KBM-7 (cell line): ENCODE measurements at regions not wholly inside any gene's neighbourhood (a gene's known extent, or its start where the extent isn't known, plus 50 kb on each side); places are given as distances from the start of the nearest gene placed in this dataset.
"Not testable (repeated sequence)": the region's sequence is repeated elsewhere in the genome, so short reads cannot be mapped to it uniquely, and the experiment has no call there.

Experiments
- DNase-seq: peaks from one replicate; pipeline ENCODE4 v3.0.0-alpha.2; 2015
- in situ Hi-C: fragments of 300-500 bp; cut with MboI; formaldehyde crosslinking; loops from 2 replicates; pipeline ENCODE4 v1.14.3; 2020; ENCODE audit warnings: low sequenced_read_pairs, low pct_unique_long_range_greater_than_20kb, mixed read lengths

DNA sequence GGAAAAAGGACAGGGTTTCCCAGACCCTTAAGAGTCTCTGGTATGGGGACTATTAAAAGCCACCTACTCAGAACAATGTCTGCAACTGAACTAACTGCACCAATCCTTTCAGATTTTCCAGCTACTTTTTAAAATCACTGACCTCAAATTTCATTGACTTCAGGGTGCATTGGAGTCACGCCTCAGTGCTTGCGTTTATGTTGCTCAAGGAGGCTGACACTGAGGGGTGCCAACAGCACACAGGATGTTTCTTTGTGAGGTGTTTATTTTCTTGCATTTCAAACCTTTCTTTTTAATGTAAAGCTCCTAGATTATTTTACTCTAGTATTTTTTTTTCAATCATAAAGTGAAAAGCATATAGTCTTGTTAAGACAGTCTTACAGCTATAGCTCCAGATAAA is 402.0 kb upstream of the SLC35B3 start:
- in situ Hi-C loops = no loop called here
- no peak for DNase-seq

DNA sequence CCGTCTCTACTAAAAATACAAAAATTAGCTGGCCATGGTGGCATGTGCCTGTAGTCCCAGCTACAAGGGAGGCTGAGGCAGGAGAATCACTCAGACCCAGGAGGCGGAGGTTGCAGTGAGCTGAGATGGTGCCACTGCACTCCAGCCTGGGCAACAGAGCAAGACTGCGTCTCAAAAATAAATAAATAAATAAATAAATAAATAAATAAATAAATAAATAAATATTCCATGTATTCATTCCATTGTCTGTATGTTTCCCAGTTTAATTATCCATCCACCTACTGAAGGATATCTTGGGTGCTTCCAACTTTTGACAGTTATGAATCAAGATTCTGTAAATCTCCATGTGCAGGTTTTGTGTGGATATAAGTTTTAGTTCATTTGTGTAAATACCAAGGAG is 397.4 kb upstream of the SLC35B3 start:
- in situ Hi-C loops, DNase-seq: not testable (repeated sequence)

DNA sequence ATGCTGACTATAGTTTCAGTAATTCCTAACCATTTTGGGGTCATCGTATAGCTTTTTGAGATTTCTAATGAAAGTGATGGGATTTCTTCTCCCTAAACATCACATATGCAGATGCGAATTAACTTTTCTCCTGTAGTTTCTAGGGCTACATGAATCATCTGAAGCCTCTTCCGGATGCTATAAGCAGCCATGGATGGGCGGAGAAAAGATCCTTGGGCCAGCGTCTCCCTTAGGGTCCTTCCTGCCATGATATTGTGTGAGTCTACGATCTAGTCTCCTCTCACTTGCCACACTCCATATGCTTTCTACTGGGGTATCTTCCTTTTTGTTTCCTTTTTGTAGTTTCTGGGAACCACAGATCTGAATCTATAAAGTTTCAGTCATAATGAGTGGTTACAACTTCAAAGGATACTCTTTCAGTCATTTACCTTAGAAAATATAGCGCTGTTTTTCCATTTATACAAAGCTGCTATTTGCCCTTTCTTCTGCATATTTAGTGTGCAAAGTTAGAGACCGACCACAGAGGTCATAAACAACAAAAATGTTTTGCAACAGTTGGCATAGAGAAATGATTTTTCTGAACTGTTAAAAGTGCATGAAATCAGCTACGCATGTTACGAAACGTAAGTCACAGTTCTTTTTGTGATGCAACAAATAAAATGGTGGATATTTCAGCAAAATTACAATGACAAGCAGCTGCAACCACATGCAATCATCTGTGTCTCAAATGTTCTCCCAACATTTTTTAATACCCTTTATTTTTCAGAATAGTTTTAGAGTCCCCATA is 396.2 kb upstream of the SLC35B3 start:
- no peak for DNase-seq
- in situ Hi-C loops = no loop called here

DNA sequence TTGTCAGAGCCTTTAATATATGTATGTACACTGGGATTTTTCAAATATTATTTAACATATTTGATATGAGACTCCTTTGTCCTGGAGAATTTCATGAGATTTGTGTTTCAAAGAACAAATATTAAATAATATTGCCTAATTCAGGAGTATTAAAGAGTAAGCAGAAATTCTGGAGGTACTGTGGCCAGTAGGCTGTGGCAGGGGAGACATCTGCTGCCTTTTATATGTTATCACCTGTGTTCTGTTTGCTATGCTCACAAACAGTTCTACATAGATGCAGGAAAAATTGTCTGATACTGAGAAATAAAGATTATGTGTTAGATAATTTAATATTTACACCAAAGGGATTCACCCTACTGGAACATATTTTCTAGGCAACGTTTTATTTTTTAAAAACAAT is 395.4 kb upstream of the SLC35B3 start:
- in situ Hi-C loops = no loop called here
- DNase-seq = no peak

DNA sequence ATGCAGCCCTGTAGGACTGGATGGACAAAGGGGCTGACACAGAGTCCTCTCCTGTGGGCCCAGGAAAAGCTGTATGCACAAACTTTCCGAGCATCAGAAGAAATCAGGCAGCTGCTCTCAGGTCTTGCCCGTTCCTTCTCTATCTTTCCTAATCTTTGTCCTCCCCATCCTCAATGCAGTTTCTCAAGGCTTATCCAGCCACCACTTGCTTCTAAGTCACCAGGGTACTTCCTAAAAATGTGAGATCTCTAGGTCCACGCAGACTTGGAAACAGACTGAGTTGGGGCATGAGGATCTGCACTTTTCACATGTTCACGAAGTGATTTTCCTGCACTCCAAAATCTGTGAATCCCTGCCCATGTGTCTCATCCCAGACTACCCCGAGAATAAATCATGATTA is 394.5 kb upstream of the SLC35B3 start:
- in situ Hi-C loops = no loop called here
- no peak for DNase-seq

DNA sequence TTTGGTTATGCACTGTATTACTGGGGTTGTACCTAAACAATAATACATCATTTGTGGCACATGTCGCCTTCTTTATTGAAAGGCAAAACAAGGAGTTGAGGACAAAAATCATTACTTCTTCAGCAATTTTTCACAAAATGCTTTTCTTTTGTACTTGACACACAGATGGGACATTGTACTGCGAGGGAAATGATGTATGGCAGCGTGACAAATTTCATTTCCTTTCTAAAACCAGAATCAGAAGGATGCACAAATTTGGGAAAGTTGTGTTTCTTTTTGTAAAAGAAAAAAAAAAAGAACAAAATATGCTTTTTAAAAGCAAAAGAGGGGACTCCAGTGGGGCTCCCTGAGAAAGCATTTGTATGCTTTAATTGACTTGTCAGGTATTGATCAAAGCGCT is 394.0 kb upstream of the SLC35B3 start:
- in situ Hi-C loops = no loop called here

DNA sequence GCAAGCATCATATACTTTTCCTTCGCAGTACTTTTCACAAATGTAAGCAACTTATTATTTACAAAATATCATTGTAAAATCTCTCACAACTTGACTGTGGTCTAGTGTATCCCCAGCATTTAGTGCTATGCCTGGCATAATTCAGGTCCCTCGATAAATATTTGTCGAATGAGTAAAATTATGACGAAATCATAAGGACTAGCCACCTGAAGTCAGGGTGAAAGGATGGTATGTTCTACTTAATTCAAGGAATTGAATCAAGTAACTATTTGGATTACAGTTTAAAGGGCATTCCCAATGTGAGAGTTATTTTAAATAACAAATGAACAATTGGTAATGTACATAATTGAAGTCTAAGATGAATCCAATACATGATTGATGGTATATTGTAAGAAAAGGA is 393.0 kb upstream of the SLC35B3 start:
- no peak for DNase-seq
- in situ Hi-C loops = no loop called here

More for the DNA sequence above, 394.0 kb upstream of the SLC35B3 start:
- no peak for DNase-seq

DNA sequence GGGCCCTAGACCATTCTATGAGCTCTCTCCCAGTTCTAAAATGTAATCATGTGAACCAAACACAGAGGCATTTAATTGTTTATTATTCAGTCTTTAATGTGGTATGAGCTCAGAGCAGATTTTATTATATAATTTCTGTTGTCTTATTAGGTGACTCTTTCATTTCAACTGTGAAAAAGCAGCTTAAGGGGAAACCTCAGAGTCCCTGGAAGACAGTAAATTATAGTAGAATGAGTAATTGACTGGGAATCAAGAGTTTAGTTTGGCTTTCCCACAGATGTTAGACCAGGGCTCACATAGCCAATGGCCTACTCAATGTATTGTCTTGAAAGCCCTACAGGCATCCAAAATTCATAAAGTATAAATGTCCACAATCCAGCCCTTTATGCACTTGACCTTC is 390.4 kb upstream of the SLC35B3 start:
- in situ Hi-C loops = no loop called here
- DNase-seq = no peak

DNA sequence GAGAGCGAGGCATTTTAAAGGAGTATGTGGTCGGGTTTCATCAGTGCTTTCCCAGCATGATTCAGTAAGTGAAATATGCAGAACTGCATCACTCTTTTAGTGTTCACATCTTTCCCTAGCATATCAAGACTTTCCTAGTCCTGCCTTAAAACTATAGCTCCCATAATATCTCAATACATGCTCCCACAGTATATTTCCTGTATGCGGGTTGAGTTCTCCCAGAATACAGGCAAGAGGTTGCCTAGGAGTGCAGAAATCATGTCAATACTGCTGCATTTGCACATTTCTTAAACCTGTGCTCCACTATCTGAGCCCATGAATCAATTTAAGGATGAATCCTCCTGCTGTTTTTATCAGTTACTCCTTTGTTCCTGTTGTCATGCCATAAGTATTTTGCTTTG is 386.6 kb upstream of the SLC35B3 start:
- no peak for DNase-seq
- in situ Hi-C loops = no loop called here

DNA sequence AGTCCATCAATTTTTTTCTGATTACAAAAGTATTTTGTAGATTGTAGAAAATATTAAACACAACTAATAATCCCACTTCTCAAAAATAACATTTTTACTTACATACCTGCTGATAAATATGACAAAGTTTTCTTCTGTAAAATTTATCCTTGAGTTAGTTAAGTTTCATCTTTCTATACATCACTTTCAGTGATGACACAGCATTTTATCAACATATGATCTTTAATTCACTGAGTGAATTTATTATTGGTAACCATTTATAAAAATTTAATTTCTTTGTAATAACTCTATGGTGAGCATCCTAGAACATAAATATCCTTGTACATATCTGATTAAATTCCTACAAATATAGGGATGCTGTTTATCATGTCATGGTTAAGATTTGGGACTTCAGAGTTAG is 385.0 kb upstream of the SLC35B3 start:
- no peak for DNase-seq
- in situ Hi-C loops = no loop called here

DNA sequence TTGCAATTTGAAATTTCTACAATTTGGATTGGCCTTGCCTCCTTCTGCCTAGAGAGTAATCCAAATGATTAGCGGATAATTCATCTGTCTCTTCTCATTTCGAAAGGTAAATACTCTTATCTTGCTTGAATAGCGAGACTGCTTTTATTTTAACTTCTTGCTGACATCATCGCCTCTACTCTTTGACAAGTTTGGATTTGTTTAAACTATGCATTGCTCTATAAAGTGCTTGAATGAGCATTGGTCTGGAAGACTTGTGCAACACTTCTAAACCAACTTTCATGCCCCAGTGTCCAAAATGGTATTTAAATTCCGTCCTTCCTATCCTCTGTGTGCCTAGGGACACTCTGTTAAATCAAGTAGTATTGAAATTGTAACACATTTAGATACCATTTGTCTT is 384.1 kb upstream of the SLC35B3 start:
- in situ Hi-C loops = no loop called here
- DNase-seq = no peak

DNA sequence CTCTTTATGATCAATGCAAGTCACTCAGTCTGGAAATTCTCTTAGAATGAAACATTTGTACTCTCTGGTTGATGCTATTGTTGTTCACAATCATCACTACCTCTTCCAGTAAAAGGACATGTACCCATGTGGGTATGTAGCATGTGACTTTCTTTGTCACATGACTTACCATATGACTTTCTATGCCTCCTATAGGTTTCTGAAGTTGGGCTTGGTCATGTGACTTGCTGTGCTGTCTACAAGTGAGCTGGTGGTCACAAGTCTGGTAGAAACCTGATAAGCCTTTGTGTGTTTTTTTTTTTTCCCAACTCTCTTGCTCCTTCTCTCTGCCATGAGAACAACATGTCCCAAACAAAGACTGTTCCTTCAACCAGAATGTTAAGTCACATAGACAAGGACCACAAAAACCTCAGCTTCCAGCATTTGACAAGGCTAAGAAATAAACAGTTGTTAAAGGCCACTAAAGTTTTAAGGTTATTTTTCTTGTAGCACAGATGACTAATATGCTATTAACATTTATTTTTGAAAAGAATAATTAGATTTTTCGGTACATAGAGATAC is 379.2 kb upstream of the SLC35B3 start:
- DNase-seq = no peak
- in situ Hi-C loops = no loop called here

DNA sequence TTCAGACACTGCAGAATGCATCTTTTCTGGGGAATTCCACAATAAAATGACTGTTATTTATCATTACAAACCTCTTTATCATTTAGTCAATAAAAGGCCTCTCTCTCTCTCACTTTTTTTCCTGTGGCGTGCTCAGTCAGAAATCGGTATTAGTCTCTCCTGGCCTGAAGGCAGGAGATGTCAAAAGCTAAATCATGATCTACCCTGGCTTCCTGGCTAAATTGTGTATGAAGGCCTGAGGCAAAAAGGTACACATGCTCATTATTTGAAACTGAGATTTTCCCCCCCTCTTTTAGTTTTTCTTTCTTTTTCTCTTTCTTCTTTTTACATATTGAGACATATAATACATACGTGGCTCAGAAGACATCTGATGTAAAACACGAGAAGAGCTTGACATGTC is 375.0 kb upstream of the SLC35B3 start:
- no peak for DNase-seq
- in situ Hi-C loops = no loop called here

DNA sequence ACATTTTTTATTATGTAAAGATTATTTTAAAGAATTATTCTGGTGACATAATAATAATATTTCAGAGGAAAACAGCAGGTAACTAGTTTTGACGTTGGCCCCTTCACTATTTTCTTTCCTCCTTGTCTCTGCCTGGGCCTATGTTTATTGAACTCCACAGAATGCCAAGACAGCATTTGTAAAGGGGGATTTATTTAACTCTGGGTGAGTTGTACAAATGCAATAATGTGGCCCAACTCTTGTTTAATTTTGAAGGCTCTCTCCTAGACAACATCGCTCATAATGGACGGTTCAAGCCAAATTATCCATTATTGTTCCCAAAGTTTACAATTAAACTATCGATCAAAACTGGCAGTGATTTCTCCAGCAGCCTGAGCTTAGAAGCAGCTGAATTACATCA is 374.3 kb upstream of the SLC35B3 start:
- in situ Hi-C loops = no loop called here
- DNase-seq = no peak

DNA sequence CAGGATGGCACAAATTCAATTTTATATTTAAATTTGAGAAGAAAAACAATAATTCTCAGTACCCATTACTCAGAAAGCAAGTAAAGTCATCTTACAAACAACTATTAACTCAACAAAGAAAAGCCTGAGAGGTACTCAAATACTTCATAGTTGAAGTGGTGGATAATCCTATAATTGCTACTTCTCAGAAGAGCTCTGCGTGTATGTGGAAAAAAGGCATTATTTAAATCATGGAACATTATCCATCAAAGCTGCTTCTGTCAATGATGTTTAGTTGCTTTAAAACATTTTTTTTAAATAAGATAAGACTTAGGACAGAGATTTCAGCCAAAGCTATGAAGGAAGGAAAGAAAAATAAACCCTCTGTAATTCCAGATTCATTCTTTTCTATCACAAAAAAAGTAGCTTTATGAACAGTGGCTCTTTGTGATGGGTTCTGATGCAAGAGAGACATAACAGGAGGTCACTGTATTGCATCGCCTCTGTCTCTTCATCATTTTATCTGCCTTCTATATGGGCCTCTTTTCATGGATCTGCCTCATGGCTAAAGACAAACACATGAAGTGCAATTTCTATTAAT is 367.9 kb upstream of the SLC35B3 start:
- in situ Hi-C loops = no loop called here
- DNase-seq = no peak

DNA sequence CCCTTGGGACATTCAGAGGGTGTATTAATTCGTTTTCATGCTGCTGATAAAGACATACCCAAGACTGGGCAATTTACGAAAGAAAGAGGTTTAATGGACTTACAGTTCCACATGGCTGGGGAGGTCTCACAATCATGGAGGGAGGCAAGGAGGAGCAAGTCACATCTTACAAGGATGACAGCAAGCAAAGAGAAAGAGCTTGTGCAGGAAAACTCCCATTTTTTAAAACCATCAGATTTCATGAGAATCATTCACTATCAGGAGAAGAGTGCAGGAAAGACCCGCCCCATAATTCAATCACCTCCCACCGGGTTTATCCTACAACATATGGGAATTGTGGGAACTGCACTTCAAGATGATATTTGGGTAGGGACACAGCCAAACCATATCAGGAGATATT is 367.1 kb upstream of the SLC35B3 start:
- in situ Hi-C loops, DNase-seq: not testable (repeated sequence)

DNA sequence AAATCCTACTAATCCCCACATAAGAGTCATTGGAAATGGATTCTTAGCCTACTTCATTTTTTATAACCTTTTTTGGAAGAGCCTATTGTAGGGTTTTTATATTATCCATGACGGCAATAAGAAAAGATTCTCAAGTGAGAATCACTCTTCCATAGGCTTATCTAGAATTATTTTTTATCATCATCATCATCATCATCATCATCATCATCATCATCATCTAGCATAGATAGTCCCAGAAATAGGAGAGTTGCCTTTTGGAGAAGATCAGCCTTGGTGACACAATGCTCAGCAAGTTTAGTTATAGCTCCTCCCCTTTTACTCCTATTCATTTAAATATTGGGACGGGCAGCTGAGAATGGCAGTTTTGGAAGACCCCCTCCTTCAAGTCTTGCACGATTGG is 359.1 kb upstream of the SLC35B3 start:
- in situ Hi-C loops = no loop called here
- DNase-seq = no peak

DNA sequence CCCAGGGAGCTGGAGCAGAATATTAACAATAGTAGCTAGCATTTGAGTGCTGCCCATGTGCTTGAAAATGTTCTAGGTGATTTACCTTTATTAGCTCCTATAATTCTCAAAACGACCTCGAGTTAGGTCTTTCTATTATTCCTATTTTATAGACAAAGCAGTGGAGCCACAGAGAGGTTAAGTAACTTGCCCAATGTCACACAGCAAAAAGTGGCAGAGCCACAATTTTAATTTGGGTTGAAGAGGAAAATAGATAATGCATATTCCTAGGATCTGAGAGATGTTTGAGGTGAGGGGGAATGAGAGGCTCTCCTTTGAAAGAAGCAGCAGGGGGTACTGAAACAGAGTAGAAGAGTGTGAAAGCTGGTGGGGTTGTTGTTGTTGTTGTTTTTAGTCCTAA is 354.5 kb upstream of the SLC35B3 start:
- DNase-seq = no peak
- in situ Hi-C loops = no loop called here

DNA sequence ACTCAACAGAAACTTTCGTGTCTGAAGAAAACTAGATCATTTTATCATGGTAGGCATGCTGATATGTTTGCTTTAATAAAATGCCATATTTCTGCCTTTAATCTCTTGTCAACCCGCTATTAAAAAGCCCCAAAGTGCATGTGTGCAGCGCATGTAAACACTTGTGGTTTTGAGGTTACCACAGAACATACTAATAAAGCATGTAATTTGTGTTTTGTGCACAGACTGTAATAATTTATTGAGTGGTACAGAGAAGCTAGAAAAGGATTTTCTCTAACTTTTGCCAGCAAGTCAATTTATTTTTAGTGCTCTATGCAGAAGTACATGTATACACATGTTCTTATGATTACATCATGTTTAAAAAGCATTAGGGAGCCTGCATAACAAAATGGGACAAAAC is 349.9 kb upstream of the SLC35B3 start:
- DNase-seq = no peak
- in situ Hi-C loops = no loop called here

DNA sequence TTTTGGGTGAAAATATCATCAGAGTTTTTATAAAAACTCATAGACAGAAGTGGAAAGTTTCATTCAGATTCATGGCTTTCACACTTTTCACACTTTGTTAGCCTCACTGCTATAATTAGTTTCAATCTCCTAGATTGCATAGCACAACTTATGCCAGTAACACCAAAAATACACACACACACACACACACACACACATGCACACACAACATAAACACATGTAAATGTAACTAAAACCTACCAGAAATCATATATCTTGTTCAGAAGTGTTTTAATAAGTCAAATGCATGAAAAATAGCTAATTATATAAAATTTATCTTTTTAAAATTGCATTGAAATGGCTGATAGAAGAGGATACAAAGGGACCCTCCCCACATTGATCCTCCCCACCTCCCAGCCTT is 347.8 kb upstream of the SLC35B3 start:
- in situ Hi-C loops = no loop called here
- no peak for DNase-seq

DNA sequence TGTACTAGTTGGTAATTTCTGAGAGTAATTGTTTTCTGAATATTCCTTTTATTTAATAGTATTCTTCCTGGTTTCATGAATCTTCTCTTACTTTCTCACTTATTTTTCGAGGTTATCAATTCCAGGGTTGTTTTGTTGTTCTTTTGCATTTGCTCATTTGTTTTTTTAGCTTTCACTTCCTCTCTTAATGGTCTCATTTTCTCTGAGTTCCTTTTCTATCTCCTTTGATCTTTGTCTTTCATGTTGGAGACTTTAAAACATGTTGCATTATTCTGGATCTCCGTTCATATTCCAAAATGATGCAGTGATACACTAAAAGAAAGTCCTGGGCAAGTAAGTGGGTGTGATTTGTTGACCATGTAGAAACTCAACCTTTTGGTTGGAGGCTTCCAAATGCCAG is 345.3 kb upstream of the SLC35B3 start:
- no peak for DNase-seq
- in situ Hi-C loops = no loop called here
